Activated CD4-positive, CD25-positive, alpha-beta regulatory T cell treated with anti-CD3 and anti-CD28 coated beads, Interleukin-2, amount 50 U/mL, for 16 hours (primary cell): ENCODE measurements at regions not wholly inside any gene's neighbourhood (a gene's known extent, or its start where the extent isn't known, plus 50 kb on each side); places are given as distances from the start of the nearest gene placed in this dataset.

ENCODE experiments used
- DNase-seq: peaks from one replicate; pipeline ENCODE4 v3.0.0-alpha.2; 2020; ENCODE audit warnings: low read depth, low spot score

DNA sequence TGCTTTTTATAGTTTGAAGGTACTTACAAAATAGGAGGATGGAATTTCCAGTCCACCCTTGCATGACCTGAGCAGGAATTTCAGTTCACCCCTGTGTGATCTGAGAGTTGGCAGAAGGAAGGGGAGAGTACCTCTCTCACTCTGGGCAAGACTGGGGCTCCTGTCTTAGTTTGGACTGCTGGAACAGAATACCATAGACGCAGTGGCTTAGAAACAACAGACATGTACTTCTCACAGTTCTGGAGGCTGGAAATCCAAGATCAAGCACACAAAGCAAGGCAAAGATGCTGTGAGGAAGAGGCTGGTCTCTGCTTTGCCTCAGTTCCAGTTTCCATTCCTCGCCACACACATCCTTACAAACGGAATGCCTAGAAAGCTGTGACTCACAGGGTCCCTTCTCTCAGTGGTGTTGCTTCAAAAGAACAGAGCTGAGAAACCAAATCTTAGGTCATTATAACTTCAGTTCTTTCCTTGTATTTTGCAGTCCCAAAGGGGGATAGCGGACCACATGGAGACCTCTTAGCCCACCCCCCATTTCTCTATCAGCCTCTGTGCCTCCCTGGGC, 108.8 kb upstream of the HAAO start:
- no peak for DNase-seq

DNA sequence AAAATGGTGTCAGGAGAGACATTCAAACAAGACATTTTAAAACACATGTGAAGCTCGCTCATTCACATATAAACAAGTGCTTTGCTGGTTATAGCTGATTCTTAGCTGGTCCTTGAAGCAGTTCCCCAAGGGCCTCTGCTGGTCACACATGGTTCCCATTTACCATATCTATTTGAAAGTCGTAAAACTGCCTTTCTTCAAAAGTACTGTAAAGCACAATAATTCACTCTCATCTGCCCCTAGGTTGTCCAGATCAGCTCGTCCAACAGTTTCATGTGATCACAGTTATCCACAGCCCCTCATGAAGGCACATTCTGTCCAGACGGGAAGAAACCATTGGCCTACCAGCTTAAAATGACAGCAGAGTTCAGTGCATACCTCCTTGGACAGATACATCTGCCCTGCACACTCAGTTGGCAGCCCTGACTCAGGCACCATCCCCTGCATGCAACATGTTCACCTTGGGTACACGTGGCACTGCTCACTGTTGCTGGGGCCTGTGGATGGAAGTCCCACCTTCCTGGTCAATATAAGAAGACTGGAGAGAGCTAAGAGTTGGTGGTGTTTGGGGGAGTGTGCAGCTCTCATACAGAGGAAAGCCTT, 108.0 kb upstream of the HAAO start:
- no peak for DNase-seq

DNA sequence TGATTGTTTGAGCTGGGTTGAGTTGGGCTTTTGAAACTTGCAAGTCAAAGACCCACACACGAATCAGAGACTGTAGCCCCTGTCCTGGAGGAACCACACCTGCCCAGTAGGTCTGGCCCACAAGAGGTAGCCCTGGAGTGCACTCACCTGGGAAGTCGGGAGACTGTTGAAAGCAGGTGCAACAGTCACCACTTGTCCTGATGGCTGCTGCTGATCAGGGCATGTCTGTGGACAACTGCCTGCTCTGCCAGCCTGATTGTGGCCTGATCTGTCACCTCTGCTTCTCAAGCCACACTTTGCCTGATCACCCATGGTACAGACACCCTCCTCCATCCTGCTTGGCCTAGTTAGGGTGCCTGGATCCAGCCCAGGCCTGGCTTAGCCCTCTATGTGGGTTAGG, 105.0 kb upstream of the HAAO start:
- no peak for DNase-seq

DNA sequence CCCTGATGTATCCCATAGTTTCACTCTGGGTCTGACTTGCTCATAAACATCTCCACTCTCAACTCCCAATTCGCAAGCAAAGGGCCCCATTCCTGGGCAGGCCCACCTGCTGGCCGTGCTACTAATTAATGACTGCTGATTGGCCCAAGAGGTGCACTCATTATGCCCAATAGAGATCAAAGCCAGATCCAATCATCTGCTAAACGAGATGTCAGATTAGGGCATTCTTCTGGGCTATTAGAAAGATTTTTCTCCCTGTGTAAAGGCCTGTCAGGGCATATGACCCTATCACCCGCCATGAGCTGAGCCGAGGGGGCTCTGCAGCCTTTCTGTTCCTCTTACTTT, 103.4 kb upstream of the HAAO start:
- DNase-seq = no peak

DNA sequence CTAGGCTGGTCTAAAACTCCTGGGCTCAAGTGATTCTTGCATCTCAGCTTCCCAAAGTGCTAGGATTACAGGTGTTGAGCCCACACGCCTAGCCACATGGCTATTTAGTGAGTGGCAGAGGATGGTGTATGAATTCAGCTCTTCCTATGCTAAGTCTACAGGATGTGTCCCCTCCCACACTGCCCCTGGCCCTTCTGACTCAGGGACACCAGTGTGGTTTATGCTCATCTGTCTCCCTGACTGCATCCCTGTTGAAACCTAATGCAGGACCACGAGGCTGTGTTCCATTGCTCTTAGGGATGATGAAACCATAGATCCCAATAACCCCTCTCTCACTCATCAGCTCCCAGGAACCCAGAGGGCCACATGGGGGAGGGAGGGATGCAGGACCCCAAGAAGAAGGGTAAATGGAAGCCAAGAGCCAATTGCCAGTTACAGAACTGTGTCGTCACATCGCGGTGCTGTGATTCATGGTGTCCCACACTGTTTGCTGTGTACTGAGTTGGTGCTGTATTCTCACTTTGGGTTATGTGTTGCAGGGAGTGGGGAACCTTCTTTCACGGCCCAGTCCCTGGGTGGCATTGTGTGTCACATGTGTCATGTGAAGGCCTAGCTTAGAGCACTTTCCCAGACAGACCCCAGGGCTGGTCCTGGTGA, 102.9 kb upstream of the HAAO start:
- no peak for DNase-seq

DNA sequence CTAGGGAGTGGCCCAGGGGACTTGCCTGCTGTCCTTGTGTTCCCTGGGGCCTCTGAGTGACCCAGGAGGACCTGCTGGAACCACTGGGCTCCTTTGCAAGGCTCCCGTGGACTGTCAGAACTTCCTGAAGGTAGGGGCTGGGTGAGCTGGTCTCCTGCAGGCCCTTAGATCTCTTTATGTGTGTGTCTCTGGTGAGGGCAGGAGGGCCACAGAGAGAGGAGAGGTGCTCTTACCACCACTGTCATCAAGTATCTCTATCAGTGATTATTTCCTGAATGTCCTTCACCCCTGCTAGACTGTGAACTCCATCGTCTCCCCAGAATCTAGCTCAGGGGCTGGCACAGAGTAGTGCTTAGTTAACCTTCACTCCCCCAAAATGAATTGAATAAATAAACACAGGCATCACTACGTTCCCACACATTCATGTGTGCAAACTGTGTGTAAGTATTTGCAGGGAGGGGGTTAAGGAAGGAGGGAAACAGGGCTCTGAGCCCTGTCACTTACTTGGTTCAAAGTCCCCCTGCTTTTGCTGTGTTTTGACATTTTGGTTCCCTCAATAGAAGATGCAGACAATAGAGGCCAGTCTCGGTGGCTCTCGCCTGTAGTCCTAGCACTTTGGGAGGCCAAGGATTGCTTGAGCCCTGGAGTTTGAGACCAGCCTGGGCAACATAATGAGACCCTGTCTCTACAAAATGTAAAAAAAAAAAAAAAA, 100.8 kb upstream of the HAAO start:
- no peak for DNase-seq

DNA sequence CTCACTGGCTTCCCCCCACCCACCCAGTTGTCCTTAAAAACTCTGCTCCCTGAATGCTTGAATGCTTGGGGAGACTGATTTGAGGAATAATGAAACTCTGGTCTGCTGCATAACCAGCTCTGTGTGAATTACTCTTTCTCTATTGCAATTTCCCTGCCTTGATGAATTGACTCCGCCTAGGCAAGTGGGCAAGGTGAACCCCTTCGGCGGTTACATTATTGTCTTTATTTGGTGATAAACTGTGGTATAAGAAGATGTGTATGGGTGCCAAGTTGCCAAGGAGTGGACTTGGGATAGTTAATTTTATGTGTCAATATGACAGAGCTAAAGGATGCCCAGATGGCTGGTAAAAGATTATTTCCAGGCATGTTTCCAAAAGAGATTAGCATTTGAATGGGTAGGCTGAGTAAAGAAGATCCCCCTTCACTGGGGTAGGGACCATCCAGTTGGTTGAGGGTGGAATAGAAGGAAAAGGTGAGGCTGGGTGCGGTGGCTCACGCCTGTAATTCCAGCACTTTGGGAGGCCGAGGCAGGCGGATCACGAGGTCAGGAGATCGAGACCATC, 98.5 kb upstream of the HAAO start:
- DNase-seq = no peak

DNA sequence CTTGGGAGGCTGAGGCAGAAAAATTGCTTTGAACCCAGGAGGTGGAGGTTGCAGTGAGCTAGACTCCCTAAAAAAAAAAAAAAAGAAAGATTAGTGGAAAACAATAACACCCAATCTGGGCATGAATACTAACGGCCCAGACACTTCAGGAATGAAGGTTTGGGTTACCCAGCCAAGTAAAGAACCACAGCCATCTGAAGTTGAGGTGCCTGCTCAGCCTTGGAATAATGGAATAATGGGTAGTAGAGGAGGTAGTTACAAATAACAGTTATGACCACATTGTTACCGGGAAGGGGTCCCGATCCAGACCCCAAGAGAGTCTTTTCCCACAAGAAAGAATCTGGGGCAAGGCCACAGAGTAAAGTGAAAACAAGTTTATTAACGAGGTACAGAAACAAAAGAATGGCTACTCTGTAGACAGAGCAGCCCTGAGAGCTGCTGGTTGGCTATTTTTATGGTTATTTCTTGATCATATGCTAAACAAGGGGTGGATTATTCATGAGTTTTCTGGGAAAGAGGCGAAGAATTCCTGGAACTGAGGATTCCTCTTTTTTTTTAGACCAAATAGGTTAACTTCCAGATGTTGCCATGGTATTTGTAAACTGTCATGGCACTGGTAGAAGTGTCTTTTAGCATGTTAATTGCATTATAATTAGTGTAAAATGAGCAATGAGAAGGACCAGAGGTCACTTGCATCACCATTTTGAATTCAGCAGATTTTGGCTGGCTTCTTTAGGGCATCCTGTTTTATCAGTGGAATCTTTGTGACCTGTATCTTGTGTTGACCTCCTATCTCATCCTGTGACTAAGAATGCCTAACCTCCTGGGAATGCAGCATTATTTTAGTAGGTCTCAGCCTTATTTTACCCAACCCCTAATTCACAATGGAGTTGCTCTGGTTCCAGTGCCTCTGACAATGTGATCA, 96.2 kb upstream of the HAAO start:
- DNase-seq = no peak

DNA sequence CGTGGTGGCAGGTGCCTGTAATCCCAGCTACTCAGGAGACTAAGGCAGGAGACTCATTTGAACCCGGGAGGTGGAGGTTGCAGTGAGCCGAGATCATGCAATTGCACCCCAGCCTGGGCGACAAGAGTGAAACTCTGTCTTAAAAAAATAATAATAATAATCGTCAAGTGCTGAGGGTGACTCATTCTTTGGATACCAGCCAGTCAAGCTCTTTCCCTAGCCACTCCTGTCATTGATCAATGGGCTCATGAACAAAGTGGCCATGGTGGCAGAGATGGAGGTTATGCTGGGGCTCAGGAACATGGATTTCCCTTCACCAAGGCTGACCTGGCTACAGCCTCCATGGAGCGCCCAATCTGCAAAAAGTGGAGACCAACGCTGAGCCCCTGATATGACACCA, 94.5 kb upstream of the HAAO start:
- DNase-seq = no peak

DNA sequence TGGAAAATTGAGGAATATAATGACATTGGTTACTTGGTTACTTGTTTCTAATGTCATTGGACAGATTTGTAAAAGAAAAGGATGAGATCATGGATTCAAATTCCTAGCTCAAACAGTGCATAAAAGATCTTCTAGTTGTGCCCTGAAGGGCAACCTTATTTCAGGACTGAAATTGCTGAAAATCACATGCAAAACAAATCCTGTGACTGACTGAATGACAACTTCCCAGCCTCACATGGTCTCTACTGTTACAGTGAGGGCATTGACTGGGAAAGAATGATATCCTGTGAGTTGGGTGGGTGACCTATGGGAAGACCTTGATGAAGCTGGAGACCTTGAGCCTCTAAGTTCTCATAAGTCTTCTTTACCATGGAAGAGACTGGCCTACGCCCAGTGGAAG, 90.4 kb upstream of the HAAO start:
- no peak for DNase-seq

DNA sequence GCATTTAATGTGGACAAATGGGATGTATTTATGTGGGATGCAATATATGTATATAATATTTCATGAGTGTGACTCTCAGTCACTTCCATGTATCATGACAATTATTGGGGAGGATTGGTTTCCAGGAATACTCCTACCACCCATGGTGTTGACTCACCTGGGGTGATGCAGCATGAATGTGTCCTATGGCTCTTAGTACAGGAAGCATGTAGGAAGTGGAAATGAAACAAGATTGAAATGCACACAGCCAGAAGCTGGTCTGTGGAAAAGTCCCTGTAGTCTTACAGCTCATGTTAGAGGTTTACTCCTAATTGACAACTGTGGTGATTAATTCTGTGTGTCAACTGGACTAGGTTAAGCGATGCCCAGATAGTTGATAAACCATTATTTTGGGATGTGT, 89.3 kb upstream of the HAAO start:
- no peak for DNase-seq

DNA sequence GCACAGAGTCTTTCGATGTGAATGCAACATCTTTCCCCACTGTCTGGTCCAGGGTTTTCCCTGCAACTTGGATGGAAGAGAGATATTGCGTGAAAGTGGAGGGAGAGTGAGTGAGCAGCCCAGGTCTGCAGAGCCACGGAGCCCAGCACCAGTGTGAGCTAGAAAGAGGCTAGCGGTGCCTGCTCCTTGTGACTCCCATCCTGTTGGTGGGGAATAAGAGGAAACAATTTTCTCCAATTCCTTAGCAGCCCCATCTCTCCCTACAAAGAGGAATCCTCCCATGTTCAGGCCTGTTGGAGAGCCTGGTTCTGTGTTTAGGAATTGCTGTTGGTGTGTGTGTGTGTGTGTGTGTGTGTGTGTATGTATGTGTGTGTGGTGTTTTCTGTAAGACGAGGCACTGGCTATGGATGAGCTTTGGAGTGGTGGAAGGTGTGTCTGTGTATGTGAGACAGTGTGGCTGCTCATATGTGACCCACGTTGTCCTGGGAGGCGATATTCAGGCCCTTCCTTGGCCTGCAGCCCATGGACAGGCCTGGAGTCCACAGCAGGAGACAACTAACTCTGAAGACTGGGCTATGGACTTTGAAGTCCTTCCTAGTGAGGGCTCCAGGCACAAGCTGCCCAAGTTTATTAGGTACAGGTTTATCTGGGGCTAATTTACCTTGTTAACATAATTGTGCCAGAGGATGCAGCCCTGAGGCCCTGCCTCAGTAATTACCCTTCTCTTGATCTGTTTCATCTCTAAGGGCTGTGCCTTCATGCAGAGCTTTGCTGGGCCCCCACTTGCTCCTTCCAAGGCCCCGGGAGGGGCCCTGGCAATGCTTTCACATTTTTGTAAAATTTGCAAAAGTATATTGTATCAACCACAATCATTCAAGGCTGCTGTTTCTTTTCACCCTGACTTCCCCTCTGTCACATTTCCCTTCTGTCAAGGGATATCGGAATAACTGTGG, 88.6 kb upstream of the HAAO start:
- DNase-seq = no peak

DNA sequence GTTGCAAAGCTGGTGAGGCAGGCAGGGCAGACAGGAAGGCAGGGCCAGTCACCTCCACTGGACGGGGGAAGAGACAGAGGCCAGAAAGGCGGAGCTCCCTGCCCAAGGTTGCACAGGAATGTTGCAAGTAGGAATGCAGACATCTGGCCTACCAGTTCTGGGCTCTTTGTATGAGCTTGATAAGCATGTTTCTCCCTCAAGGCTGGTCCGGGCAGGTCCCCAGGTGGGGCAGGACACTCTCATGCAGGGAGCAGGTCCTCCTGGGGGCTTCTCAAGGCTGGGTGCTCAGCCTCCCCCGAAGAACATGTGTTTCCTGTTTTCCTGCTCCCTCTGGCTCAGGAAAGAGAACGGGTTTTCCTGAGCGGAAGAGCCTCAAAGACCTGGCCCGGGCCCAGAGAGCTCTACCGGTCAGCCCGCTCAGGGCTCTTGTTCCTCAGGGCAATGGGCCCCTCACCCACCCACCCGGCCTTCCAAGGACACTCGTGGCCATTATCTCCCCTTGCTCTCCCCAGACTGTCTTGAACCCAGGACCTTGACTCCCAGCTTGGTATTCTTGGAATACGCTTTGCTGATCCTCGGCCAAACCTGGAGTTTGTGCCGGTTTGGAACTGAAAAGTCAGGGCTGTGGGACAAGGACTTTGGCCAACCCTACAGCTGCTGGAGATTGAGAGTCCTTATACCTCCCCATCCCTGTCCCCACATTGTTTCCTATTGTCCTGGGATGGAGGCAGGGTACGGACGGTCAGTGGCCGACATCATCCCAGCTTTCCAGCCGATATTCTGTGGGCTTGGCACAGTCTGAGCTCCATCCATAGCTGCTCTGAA, 87.7 kb upstream of the HAAO start:
- DNase-seq = no peak

DNA sequence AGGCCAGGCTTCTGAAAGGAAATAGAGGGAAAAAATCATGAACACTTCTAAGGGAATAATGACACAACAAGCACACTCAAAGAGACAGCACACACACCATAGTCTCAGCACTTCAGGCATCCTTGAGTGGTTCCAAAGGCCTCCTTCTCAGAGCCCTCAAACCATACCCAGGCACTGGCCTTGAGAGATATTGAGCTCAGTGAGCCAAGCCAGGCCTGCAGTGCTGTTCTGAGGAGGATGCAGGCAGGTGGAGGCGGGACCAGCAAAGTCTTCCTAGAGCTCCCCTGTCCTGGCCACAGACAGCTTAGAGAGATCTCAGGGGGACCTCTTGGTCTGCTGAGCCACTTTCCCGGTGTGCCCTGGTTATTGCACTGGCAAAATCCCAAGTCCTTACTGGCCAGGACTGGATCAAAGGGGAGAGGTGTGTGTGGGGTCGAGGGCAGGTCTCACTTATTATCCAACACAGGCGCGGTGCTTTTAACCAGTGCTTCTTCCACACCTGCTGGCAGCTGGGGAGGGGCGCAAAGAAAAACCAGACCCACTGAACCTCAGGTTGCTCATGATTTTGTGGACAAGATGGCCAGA, 86.8 kb upstream of the HAAO start:
- no peak for DNase-seq

DNA sequence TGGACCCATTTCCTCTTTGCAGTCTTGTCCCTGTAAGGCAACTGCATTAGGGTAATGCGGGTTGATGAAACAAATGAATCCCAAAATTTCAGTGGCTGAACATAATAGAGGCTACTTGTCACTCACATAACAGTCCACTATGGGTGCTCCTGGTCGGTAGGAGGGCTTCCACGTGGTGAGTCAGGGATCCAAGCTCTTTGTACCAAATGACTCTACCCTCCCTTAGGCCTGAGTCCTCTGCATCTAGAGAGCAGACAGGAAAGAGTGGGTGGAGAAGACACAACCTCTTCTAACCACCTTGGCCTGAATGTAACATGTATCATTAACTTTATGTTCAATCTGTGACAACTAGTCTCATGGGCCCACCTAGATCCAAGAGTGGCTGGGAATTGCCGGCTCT, 86.2 kb upstream of the HAAO start:
- DNase-seq = no peak

DNA sequence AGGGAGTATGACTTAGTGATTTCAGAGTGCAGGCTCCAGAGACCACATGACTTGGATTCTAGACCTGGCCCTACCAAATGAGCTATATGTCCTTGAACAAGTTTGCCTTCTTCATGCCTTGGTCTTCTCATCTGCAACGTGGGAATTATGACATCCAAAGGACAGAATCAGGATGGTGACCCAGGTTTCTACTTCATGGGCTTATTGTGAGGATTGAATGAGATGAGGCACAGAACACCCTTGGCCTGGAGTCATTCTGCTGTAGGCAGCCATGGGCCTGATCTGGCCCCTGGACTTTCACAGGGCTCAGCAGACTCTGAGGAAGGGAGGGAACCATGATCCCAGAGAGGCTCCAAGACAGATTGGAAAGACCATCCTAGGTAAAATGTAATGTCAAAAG, 85.6 kb upstream of the HAAO start:
- no peak for DNase-seq

DNA sequence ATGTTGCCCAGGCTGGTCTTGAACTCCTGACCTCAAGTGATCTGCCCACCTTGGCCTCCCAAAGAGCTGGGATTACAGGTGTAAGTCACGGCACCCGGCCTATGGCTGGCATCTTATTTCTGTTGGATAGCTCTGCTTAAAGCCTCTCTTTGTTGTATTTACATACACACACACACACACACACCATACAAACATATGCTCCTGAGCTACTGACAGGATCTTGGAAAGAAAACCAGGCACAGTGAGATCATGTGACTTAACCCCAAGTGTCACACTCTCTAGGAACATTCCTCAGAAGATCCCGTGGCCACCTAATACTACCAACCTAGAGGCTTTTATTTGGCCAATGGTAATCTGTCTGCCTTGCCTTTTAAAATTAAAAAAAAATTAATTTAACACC, 85.1 kb upstream of the HAAO start:
- no peak for DNase-seq

DNA sequence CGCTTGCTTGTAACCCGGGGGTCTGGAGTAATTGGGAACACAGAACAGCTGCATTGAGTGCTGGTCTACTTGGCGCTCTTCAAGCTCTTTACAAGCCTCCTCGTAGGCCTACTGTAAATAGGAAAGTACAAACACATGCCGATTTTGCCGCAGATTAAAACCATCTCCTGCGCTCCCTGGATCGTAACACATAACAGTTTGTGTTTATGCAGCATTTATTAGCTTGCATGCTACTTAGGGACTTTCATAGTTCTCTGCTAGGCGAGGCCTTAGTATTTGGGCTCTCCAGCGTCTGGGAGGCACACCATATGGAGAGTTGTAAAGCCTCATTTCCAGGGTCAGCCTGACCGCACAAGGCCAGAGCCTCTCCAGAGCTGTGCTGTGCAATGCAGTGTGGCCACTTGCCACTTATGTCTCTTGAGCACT, 84.0 kb upstream of the HAAO start:
- DNase-seq = no peak

DNA sequence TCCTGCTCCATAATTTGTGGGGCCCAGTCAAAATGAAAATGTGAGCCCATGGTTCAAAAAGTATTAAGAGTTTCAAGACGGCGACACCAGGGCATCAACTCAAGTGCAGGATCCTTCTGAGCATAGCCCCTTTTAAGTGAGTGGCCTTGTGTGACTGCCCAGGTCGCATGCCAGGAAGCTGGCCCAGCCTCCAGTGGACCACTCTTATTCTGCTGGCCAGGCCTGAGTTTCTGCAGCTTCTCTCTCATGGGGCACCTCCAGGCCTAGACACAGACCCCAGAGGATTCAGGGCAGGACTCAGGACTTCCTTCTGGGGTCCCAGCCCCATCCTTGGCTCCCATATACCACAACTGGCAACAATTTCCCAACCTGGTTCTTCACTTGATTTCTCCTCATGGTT, 83.5 kb upstream of the HAAO start:
- no peak for DNase-seq
